Spleen (tissue), 7 donors: ENCODE measurements at regions not wholly inside any gene's neighbourhood (a gene's known extent, or its start where the extent isn't known, plus 50 kb on each side); places are given as distances from the start of the nearest gene placed in this dataset.

Experiments
- CTCF ChIP-seq, 11 experiments: fragments of 200-600 bp in 7 of 11; fragments of 450-650 bp in 4 of 11; sonication (generic) in 4 of 11; IDR thresholded peaks in 8 of 11; conservative IDR thresholded peaks in 3 of 11; 1 replicate in 7 of 11; 2 replicates in 4 of 11; pipeline versions ENCODE4 v1.4.0 to v1.8.0; 2016 to 2021; ENCODE audit warnings: antibody characterized with exemption in 11 of 11, inconsistent platforms in 4 of 11, mild to moderate bottlenecking in 1 of 11
- POLR2A ChIP-seq, 3 donors: fragments of 450-650 bp; IDR thresholded peaks; one replicate each; pipeline ENCODE4 v1.5.1; 2017; ENCODE audit warnings: antibody characterized with exemption in 3 of 3, mild to moderate bottlenecking in 1 of 3
- POLR2AphosphoS5 ChIP-seq, 3 donors: sonication (generic); formaldehyde crosslinking; IDR thresholded peaks; one replicate each; pipeline ENCODE4 v1.5.1; 2017; ENCODE audit warnings: antibody characterized with exemption in 3 of 3
- donor health status: DM: no; HTN: no; CAD: no; lungs with moderate emphysema.
- donor health status: DM: no; HTN: no; CAD: no.
- donor health status: DM: no; HTN: no; CAD: no.

- TF ChIP-seq CTCF (IDR thresholded peaks at IDR 0.05 in 8 of 11, conservative IDR thresholded peaks at IDR 0.05 in 3 of 11), result no peak
- TF ChIP-seq POLR2AphosphoS5 (IDR thresholded peaks at IDR 0.05), result no peak
- no peak for TF ChIP-seq POLR2A (IDR thresholded peaks at IDR 0.05)
Observed at GRCh38 chr6:92568541-92568940, 850.8 kb downstream of the EPHA7 start.
